ENCODE measurements at regions not wholly inside any gene's neighbourhood (a gene's known extent, or its start where the extent isn't known, plus 50 kb on each side); places are given as distances from the start of the nearest gene placed in this dataset.

- no peak for DNase-seq (ENCODE audit: extremely low spot score)
- whole genome bisulfite sequencing: 76% methylated on average over 8 of the region's 8 CpGs
- no peak for TF ChIP-seq CTCF (IDR thresholded peaks at IDR 0.05)
- TF ChIP-seq EP300 (IDR thresholded peaks at IDR 0.05): no peak
These were observed 387.7 kb downstream of the TLR4 start for GRCh38 chr9:118091711-118092500.

GRCh38 chr9:118094387-118094786 is 390.2 kb downstream of the TLR4 start:
- Histone ChIP-seq H3K36me3 (no peaks in the 10 kb centered on the region), H3K27ac (replicated peaks in 1 of 4) (no peak overlapping the region), H3K27me3 (no peaks in the 10 kb centered on the region), H3K9me3 (no peaks in the 10 kb centered on the region), H3K4me3 (no peak overlapping the region), H3K4me1 (no peaks in the 10 kb centered on the region)
- DNase-seq (ENCODE audit: extremely low spot score): no peak
- TF ChIP-seq POLR2AphosphoS5 (IDR thresholded peaks at IDR 0.05): no peak
- TF ChIP-seq CTCF (IDR thresholded peaks at IDR 0.05): no peak
- no peak for TF ChIP-seq EP300 (IDR thresholded peaks at IDR 0.05)
- no peak for TF ChIP-seq POLR2A (IDR thresholded peaks at IDR 0.05; ENCODE audit: low read depth)
- WGBS: 90% methylated on average over 4 of the region's 4 CpGs
- intact Hi-C loops (cut with DNase I): no loop called here

More at GRCh38 chr9:118091711-118092500, 387.7 kb downstream of the TLR4 start:
- Histone ChIP-seq H3K4me3 (no peak overlapping the region), H3K9me3 (no peaks in the 10 kb centered on the region), H3K4me1 (no peaks in the 10 kb centered on the region), H3K27me3 (no peaks in the 10 kb centered on the region), H3K27ac (replicated peaks in 1 of 4) (no peak overlapping the region), H3K36me3 (no peaks in the 10 kb centered on the region)
- intact Hi-C loops (cut with DNase I): no loop called here

GRCh38 chr9:118100529-118101419 is 396.6 kb downstream of the TLR4 start:
- intact Hi-C loops (cut with DNase I): no loop called here
- TF ChIP-seq CTCF (IDR thresholded peaks at IDR 0.05) (no peak), POLR2A (IDR thresholded peaks at IDR 0.05; ENCODE audit: low read depth) (no peak), POLR2AphosphoS5 (IDR thresholded peaks at IDR 0.05) (no peak), EP300 (IDR thresholded peaks at IDR 0.05) (no peak)
- Histone ChIP-seq H3K4me1 (no peaks in the 10 kb centered on the region), H3K4me3 (no peak overlapping the region), H3K36me3 (no peaks in the 10 kb centered on the region), H3K27ac (replicated peaks in 1 of 4) (no peak overlapping the region), H3K9me3 (no peaks in the 10 kb centered on the region), H3K27me3 (no peaks in the 10 kb centered on the region)
- 76% methylated on average over 3 of the region's 3 CpGs for WGBS
- no peak for DNase-seq (ENCODE audit: extremely low spot score)

- H3K4me1 ChIP-seq: no peaks in the 10 kb centered on the region
- H3K4me3 ChIP-seq: no peak overlapping the region
- H3K27ac ChIP-seq (replicated peaks in 1 of 4): no peak overlapping the region
- no peaks in the 10 kb centered on the region for H3K27me3 ChIP-seq
- DNase-seq (ENCODE audit: extremely low spot score): no peak
- H3K9me3 ChIP-seq: no peaks in the 10 kb centered on the region
- TF ChIP-seq POLR2AphosphoS5 (IDR thresholded peaks at IDR 0.05) (no peak), CTCF (IDR thresholded peaks at IDR 0.05) (no peak), POLR2A (IDR thresholded peaks at IDR 0.05; ENCODE audit: low read depth) (no peak), EP300 (IDR thresholded peaks at IDR 0.05) (no peak)
- no peaks in the 10 kb centered on the region for H3K36me3 ChIP-seq
- intact Hi-C loops (cut with DNase I): no loop called here
These were observed 400.2 kb downstream of the TLR4 start for GRCh38 chr9:118104363-118104762.

Measured in esophagus muscularis mucosa (tissue), 4 donors.